GM11168 (cell line): ENCODE measurements at regions not wholly inside any gene's neighbourhood (a gene's known extent, or its start where the extent isn't known, plus 50 kb on each side); places are given as distances from the start of the nearest gene placed in this dataset.
"Not testable (repeated sequence)": the region's sequence is repeated elsewhere in the genome, so short reads cannot be mapped to it uniquely, and the experiment has no call there.

Experiments
- in situ Hi-C: fragments of 300-500 bp; cut with MboI; formaldehyde crosslinking; loops from one replicate; pipeline ENCODE4 v1.12.0; 2022; ENCODE audit warnings: low sequenced_read_pairs; ENCODE audit not compliant: unreplicated experiment

DNA sequence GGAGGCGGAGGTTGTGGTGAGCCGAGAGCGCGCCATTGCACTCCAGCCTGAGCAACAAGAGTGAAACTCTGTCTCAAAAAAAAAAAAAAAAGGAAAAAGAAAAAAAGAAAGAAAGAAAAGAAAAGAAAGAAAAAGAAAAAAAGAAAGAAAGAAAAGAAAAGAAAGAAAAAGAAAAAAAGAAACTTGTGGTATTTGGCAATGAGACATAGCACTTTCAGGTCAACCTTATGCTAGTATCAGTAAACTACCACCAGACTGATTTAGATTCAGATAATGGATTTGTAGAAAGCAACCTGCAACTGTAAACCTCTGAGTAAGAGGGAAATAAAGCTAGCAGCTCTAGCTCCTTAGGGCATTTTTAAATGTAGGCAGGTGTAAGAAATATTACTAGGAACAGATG, 144.0 kb upstream of the ZNF608 start:
- in situ Hi-C loops, result not testable (repeated sequence)

DNA sequence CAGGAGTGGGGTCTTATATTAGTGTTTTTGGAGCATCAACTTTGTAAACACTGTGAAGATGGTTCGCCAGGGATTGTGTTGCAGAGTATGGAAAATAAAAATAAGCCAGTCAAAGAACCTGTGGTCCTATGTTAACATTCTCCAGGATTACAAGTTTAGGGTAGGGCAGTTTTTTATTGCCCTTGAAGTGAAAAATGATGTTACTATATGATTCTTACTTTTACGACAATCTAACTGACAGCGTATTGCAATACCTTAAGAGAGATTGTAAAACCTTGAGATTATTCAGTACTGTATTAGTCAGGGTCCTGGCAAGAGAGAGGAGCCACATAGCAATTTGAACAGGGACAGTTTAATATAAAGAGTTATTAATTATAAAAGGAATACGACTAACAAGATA, 144.7 kb upstream of the ZNF608 start:
- in situ Hi-C loops, result no loop called here

DNA sequence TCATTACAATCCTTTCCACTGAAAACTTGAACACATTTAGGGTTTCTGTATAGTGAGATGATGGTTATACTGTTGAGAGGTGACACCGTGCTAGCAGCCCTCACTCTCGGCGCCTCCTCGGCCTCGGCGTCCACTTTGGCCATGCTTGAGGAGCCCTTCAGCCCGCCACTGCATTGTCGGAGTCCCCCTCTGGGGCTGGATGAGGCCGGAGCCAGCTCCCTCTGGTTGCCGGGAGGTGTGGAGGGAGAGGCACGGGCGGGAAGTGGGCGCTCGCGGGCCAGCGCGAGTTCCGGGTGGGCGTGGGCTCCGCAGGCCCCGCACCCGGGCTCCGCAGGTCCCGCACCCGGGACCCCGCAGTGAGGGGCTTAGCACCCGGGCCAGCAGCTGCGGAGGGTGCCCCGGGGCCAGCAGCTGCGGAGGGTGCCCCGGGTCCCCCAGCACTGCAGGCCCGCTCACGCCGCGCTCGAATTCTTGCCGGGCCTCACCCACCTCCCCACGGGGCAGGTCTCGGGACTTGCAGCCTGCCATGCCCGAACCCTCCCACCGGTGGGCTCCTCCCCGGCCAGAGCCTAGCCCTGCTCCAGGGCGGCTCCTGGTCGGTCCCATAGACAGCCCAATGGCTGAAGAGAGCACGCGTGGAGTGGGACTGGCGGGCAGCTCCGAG, 145.9 kb upstream of the ZNF608 start:
- in situ Hi-C loops, result no loop called here

DNA sequence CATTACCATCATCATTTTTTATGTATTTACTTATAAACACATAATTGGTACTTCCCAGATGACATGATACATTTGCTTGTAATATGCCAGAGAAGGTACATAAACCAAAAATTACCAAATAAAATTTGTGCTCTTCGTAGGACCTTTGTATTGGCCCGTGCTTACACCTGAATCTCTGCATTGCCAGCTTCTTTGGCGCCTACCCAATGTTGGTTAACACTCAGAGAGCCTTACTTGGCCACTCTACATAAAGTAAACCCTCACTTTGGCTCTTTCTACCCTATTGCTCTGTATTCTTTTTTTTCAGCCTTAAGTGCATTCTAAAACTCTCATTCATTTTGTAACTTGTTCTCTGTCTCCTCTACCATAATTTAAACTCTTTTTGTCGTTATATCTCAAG, 148.1 kb upstream of the ZNF608 start:
- in situ Hi-C loops, result no loop called here

DNA sequence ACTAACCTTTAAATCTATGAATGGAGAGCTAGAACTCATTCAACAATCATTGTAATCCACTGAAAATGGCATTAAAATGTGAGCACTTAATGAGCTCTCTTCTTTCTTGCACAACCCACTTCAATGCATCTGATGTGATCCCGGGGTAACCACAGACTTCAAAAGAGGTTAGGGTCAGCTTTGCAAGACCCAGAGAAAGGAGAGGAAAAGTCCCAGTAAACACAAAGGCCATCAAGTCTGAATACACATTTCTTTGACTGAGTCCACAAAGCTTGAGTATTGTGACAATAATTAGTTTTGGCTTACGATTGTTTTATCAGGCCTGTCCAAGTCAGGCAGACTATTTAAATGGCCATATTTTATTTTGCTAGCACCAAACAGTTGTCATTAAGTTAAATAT, 148.8 kb upstream of the ZNF608 start:
- in situ Hi-C loops, result no loop called here

DNA sequence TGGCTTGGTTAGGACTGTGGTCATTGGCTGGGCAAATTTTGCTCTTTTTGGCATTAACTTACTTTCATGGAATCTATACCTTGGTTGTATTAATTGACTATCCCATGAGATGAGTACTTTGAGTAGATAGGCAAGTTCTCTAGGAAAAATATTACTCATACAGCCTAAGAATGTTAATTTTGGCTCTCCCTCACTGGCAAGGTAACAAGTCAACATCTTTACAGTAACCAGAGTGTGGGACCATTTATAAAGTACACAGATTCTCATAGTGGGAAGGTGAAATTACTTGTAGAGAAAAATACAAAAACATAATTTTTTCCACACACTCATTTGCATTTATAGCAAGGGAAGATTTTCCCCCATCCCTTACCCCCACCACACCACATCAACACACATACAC, 154.6 kb upstream of the ZNF608 start:
- in situ Hi-C loops, result loop anchor here (25.0 kb wide), 2 partner anchors 364 to 511 kb away; no protein-coding TSS in a partner anchor

DNA sequence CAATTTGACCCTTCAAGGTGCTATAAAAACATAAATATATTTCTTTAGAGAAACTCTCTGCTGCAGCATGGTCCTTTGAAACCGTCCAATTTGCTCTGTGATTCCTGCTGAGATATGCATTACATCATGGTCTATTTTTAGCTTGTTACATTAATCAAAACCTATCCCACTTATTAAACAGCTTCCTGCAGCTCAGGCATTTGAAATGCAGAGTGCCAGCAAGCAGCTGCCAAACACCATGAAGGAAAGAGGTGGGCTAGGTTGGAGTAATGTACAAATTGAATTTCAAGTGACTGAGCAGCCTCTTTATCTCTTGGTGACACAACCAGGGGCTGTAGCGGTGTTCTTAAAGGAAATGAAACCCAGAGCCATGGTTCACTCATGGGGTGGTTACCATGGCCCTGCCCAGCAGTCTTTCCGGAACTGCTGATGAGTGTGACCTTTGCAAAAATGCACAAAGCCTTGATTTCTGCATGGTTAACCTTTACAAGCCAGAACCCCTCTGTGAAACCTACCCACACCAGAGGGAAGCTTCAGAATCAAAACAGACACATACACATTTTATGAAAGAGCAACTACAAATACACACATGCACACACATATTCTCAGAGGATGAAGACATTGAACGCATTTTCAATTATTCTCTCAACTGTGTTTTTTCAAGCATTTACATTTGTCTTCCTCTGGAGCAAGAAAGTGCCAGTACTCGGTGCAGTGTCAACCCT, 155.8 kb upstream of the ZNF608 start:
- in situ Hi-C loops, result loop anchor here (25.0 kb wide), 2 partner anchors 365 to 510 kb away; no protein-coding TSS in a partner anchor

DNA sequence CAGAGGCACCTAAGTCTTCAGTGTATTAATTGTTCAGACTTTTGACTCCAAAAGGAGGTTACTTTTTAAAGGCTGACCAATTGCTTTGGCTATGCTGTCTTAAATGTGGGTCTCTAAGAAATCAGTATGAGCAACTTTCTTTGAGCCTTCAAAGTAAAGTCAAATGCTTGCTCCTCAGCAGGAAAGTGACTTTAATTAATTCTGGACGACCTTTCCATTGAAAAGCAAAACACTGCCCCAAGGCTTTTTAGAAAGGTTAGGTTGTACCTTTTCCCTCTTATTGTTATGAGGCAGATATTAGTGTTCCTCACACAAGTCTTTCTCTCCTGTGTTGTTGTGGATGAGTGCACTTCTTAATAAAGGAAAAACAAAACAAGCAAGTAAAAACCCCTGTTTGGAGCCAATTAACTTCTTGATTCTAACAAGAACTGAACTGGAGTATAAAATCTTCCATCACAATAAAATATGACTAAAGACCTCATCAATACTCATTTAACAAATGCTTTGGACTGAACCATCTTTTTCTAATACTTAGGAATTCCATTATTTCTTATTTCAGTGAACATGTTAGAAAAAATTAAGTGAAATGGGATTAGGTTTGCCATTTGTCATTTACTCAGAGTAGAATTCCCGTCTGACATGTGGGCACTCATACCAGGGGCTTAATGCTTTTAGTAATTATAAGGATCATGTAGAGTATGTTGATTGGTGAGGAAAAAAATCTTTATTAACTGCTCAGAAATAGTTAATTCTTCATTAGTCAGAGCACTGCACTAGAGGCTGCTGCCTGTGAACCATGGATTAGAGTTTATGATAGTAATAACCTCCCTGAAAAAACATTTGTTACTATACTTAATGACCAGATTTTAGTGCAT, 159.1 kb upstream of the ZNF608 start:
- in situ Hi-C loops, result loop anchor here (25.0 kb wide), 2 partner anchors 368 to 507 kb away; no protein-coding TSS in a partner anchor

DNA sequence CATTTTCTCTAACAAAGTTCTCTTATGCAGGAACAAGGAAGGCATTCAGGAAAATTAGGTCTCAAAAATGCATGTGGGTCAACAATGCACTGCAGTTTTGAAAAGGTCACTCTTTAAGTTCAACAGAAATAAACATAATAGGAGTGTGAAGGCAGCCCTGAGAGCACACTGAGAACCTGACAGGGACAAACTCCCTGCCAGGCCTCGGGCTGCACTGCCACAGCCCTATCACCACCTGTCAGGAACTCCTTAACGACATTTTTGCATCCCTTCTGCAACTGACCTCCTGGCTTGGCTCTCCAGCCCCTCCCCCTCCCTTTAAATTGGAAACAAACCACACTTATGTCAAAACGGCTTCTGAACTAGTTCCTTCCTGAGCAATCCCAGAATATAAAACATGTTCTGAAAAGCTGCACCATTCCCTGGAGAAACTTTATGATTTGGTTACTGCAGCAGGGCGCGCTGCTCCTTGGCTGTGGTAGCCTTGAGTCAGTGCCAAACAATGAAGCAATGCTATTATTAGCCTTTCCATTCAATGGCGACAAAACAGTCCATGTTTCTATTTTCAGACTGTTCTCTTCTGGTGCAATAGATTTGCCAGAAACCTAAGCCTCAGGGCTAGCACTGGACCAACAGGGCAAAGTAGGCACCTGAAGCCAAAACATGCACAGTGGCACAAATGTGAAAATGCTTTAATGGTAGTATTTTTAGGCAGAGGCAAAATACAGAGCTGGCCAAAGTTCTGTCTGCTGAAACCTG, 160.1 kb upstream of the ZNF608 start:
- in situ Hi-C loops, result loop anchor here (25.0 kb wide), 2 partner anchors 369 to 506 kb away; no protein-coding TSS in a partner anchor

DNA sequence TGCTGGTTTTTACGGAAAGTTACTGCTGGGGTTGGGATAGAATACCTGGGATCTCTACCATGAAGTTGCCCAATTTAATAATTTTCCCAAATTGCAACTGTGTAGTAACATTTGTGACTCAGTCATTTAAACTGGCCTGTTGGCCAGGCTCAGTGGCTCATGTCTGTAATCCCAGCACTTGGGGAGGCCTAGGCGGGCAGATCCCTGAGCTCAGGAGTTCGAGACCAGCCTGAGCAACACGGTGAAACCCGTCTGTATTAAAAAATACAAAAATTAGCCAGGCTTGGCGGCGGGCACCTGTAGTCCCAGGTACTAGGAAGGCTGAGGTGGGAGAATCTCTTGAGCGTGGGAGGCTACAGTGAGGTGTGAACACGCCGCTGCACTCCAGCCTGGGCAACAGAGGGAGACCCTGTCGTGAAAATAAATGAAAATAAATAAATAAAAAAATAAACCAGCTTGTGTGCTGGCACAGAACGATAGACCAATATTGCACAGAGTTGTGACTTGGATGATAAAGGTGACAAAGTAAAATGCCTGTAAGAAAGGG, 160.7 kb upstream of the ZNF608 start:
- in situ Hi-C loops, result loop anchor here (25.0 kb wide), 2 partner anchors 370 to 505 kb away; no protein-coding TSS in a partner anchor

DNA sequence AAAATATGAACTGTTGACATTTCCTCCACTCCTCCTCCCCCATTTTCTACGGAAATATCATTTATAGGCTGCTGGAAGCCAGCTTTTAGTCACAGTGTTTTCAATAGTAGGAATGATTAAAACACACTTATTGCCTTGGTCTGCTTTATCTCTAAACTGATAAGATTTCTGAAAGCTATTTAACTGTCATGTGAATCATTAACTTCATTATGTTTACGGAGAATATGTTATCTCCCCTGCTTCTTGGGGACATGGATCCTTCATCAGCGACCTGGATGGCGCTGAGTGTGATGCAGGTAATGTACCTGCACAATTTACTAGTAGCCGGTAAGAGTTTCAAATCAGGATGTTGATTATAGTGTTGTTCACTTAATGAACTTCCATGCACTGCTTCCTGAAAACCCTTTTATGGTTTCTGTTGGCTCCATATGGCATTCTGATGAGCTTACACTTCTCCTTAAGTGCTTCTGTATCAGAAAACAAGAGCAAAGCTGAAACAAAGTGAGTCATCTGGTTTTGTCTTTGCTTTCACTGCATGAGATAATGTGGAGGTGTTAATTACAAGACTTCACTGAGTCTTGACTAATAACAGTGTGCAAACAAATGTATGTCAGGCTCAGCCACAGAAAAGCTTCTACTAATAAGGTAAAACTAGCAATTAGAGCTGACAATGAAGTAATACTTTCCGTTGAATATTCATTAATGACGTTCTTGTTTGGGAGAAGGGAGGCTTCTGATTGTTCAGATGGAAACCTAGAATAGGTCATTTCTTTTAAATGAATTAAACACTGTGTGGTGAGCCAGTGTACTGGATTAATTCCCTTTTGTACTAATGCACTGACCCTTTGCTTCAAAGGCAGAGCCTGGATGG, 162.4 kb upstream of the ZNF608 start:
- in situ Hi-C loops, result loop anchor here (25.0 kb wide), 2 partner anchors 372 to 503 kb away; no protein-coding TSS in a partner anchor

DNA sequence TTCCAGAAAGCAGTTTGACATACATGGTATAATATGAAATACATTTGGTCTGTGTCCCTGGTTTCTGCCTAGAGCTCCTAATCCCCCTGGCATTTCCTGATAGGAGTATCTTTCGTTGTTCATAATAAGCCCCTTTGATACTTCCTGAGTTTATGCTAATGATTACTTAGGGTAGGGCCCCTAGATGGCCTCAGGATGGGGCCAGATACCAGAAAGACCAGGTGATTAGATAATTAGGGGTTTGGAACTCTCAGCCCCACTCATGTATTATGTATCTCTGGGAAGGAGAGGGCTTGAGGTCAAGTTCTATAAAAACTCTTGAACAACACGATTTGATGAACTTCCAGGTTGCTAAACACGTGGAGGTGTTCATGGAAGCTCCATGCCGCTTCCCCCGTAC, 163.3 kb upstream of the ZNF608 start:
- in situ Hi-C loops, result loop anchor here (25.0 kb wide), 2 partner anchors 372 to 503 kb away; no protein-coding TSS in a partner anchor

DNA sequence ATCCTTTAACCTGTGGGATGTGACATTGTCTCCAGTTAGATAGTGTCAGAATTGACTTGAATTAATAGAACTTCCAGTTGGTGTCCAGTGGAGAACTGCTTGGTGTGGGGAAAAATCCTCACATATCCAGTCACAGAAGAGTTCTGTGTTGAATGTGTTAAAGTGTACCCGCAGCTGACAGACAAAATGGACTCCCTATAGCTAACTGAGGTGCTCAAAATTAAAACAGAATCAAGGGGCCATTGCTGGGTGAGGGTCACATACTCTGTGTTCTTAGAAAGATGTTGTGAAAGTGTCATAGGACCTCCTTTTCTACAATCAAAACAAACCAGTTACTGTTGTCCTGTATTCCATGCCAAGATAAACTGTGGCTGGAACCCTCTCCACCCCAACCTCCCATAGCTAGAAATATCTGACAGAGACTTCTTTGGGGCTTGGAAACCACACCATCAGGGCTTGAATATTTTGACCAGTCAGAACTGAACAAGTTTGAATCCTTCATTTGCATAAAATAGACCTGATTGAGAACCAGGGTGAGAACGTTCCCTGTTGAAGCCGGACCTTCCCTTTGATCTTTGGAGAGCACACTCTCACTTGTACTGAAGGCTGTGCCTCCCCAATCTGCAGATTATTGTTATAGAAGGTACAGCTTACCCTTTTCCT, 164.0 kb upstream of the ZNF608 start:
- in situ Hi-C loops, result loop anchor here (25.0 kb wide), 2 partner anchors 373 to 502 kb away; no protein-coding TSS in a partner anchor

DNA sequence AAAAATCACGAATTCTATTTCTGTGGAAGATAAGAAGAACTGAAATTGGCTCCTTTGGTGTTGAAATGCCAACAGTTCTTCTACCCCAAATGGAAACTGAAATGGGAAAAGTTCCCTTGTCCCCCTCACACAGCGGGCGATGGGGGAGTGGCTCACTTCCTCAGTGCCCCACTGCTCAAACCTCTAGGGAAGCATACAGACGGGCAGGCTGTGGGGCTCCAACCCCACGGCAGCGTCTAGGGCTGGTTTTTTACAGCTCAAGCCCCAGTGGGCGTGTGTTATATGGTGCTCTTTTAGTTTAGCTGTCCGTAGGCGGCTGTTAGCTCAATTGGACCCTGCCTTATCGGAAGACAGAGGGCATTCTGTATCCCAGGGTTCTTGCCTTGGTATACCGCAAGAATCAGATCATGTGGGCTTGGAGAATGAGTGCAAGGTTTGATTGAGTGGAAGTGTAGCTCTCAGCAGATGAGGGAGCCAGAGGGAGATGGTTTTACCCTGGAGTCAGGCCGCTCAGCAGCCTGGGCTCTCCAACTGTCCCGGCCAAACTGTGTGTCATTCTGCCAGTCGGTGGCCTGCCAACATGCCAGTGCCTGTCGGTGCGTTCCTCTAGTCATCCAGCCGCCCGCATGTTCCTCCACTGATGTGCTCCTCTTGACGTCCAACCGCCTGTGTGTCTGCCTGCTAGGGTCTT, 166.3 kb upstream of the ZNF608 start:
- in situ Hi-C loops, result loop anchor here (25.0 kb wide), 2 partner anchors 375 to 500 kb away; no protein-coding TSS in a partner anchor

DNA sequence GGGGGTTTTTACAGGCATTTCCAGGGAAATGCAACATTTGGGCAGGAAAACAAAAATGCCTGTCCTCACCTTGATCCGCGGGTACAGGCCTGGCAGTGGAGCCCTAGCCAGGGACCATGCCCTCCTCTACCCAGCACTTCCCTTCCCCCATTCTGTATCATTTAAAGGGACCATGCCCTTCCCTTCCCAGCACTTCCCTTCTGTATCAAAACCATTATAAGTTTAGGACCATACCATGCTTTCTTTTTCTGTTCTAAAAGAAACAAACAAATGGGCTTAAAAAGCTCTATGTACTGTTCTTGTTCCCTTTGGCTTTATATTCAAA, 166.9 kb upstream of the ZNF608 start:
- in situ Hi-C loops, result loop anchor here (25.0 kb wide), 2 partner anchors 376 to 499 kb away; no protein-coding TSS in a partner anchor

DNA sequence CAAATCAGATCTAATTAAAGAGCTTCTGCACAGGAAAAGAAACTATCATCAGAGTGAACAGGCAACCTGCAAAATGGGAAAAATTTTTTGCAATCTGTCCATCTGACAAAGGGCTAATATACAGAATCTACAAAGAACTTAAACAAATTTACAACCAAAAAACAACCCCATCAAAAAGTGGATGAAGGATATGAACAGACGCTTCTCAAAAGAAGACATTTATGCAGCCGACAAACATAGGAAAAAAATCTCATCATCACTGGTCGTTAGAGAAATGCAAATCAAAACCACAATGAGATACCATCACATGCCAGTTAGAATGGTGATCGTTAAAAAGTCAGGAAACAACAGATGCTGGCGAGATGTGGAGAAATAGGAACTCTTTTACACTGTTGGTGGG, 169.9 kb upstream of the ZNF608 start:
- in situ Hi-C loops, result loop anchor here (25.0 kb wide), 2 partner anchors 379 to 496 kb away; no protein-coding TSS in a partner anchor

DNA sequence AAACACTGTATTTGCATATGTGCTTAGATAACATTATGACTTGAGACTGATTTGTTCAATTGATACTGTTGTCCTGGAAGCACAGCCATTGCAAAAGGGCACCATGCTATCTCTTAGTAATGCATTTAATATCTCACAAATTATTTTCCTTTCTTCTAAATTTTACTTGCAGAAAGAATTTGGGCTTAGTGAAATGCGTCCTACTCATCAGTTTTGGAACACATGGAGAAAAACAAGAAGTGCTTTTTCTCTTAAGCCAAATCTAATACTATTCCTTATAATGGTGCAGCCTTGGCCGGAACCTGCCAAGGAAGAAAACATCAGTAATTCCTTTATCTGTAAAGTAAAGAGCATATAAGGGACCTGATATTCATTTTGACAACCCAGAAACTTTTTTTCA, 172.2 kb upstream of the ZNF608 start:
- in situ Hi-C loops, result loop anchor here (25.0 kb wide), 2 partner anchors 381 to 494 kb away; no protein-coding TSS in a partner anchor
